ENCODE measurements at regions not wholly inside any gene's neighbourhood (a gene's known extent, or its start where the extent isn't known, plus 50 kb on each side); places are given as distances from the start of the nearest gene placed in this dataset.

- Histone ChIP-seq H3K27ac (ENCODE audit: low read depth) (no peak overlapping the region), H3K36me3 (ENCODE audit: insufficient read depth) (no peaks in the 10 kb centered on the region), H3K4me3 (ENCODE audit: low read depth, low read length) (no peak overlapping the region), H3K4me1 (ENCODE audit: insufficient read depth) (no peaks in the 10 kb centered on the region)
- WGBS: 95% methylated on average over 10 of the region's 10 CpGs
- DNase-seq (ENCODE audit: extremely low spot score): no peak
These were observed 185.2 kb upstream of the IRS2 start for GRCh38 chr13:109971456-109972090.

DNA sequence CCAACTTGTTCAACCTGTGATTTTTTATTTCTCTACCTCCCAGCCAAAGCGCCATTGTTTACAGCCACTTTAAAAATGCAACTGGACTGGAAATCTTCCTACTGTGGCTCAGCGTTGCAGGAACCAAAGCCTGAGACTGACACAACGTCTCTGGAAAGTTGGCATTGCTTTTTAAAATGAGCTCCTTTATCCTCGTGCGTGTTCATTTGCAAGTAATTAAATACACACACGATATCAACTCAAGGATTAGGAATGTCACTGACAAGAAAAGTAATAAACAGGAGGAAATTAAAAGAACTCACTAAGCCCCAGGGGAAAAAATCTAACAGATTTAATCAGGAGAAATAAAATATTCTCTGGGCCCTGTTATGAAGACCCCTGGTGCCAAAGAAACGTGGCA lies 184.6 kb upstream of the IRS2 start:
- WGBS: 78% methylated on average over 7 of the region's 7 CpGs
- no peak for DNase-seq (ENCODE audit: extremely low spot score)
- Histone ChIP-seq H3K36me3 (ENCODE audit: insufficient read depth) (no peaks in the 10 kb centered on the region), H3K4me3 (ENCODE audit: low read depth, low read length) (no peak overlapping the region), H3K27ac (ENCODE audit: low read depth) (no peak overlapping the region), H3K4me1 (ENCODE audit: insufficient read depth) (no peaks in the 10 kb centered on the region)

- no peaks in the 10 kb centered on the region for H3K36me3 ChIP-seq (ENCODE audit: insufficient read depth)
- no peak for DNase-seq (ENCODE audit: extremely low spot score)
- no peak overlapping the region for H3K27ac ChIP-seq (ENCODE audit: low read depth)
- no peaks in the 10 kb centered on the region for H3K4me1 ChIP-seq (ENCODE audit: insufficient read depth)
- H3K4me3 ChIP-seq (ENCODE audit: low read depth, low read length): no peak overlapping the region
- WGBS: 81% methylated on average over 12 of the region's 12 CpGs
These were observed 182.6 kb upstream of the IRS2 start for GRCh38 chr13:109968876-109969577.

- H3K4me3 ChIP-seq (ENCODE audit: low read depth, low read length): no peak overlapping the region
- no peaks in the 10 kb centered on the region for H3K36me3 ChIP-seq (ENCODE audit: insufficient read depth)
- H3K27ac ChIP-seq (ENCODE audit: low read depth): no peak overlapping the region
- WGBS: 56% methylated on average over 13 of the region's 13 CpGs
- no peaks in the 10 kb centered on the region for H3K4me1 ChIP-seq (ENCODE audit: insufficient read depth)
- DNase-seq (ENCODE audit: extremely low spot score): no peak
These were observed 177.7 kb upstream of the IRS2 start for GRCh38 chr13:109963960-109964563.

DNA sequence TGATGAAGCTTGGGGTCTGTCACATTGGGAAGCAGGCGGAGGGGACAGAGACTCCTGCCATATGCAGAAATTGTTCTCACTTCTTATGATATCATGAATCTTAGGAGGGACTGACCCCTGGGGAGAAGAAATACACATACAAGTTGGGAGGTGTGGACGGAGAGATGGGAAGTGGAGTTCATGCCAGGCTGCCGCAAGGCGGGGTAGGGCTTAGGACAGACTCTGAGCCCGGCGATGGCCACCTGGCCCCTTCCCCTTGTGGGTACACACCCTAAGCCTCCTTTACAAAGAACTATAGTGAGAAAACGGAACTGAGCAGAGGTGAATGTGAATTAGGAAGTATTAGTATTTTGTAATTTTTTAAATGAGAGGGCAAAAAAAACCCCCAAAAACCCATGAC lies 177.0 kb upstream of the IRS2 start:
- 95% methylated on average over 7 of the region's 7 CpGs for WGBS
- no peaks in the 10 kb centered on the region for H3K36me3 ChIP-seq (ENCODE audit: insufficient read depth)
- no peaks in the 10 kb centered on the region for H3K4me1 ChIP-seq (ENCODE audit: insufficient read depth)
- H3K27ac ChIP-seq (ENCODE audit: low read depth): no peak overlapping the region
- DNase-seq (ENCODE audit: extremely low spot score): no peak
- H3K4me3 ChIP-seq (ENCODE audit: low read depth, low read length): no peak overlapping the region

DNA sequence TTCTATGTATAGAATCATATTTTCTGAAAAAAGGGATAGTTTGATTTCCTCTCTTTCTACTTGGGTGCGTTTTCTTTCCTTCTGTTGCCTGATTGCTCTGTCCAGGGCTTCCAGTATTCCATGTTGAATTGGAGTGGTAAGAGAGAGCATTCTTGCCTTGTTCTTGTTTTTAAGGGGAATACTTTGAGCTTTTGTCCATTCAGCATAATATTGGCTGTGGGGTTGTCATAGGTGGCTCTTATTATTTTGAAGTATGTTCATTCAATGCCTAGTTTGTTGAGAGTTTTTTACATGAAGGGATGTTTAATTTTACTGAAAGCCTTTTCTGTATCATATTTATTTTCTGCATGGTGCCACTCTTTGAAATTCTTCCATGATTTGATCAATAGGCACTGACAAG lies 173.5 kb upstream of the IRS2 start:
- no peaks in the 10 kb centered on the region for H3K36me3 ChIP-seq (ENCODE audit: insufficient read depth)
- no peak overlapping the region for H3K4me3 ChIP-seq (ENCODE audit: low read depth, low read length)
- 89% methylated on average over 1 of the region's 1 CpG for WGBS
- H3K4me1 ChIP-seq (ENCODE audit: insufficient read depth): no peaks in the 10 kb centered on the region
- DNase-seq (ENCODE audit: extremely low spot score): no peak
- no peak overlapping the region for H3K27ac ChIP-seq (ENCODE audit: low read depth)

- no peak overlapping the region for H3K27ac ChIP-seq (ENCODE audit: low read depth)
- H3K4me1 ChIP-seq (ENCODE audit: insufficient read depth): no peaks in the 10 kb centered on the region
- no peak for DNase-seq (ENCODE audit: extremely low spot score)
- H3K36me3 ChIP-seq (ENCODE audit: insufficient read depth): no peaks in the 10 kb centered on the region
- no peak overlapping the region for H3K4me3 ChIP-seq (ENCODE audit: low read depth, low read length)
- WGBS: 90% methylated on average over 5 of the region's 5 CpGs
These were observed 171.5 kb upstream of the IRS2 start for GRCh38 chr13:109957875-109958274.

DNA sequence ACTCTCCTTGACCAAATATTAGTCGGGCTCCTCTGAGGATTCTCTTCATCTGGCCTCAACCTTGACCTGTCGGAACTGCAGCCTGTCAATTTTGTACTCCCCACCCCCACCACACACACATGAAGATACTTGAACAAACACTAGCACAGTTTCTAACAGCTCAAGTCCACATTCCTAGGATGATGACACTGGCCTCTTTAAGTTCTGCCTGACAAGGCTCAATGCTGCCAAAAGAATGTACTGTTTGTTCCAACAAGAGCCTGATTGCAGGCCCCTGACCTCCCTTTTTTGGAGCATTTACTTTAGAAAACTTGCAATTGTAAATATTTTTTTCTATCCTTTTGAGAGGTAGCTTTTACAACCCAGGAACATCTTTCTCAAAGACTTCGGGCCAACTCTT lies 169.2 kb upstream of the IRS2 start:
- 63% methylated on average over 3 of the region's 3 CpGs for WGBS
- no peak overlapping the region for H3K27ac ChIP-seq (ENCODE audit: low read depth)
- no peak overlapping the region for H3K4me3 ChIP-seq (ENCODE audit: low read depth, low read length)
- DNase-seq (ENCODE audit: extremely low spot score): no peak
- no peaks in the 10 kb centered on the region for H3K36me3 ChIP-seq (ENCODE audit: insufficient read depth)
- H3K4me1 ChIP-seq (ENCODE audit: insufficient read depth): no peaks in the 10 kb centered on the region

- Histone ChIP-seq H3K27ac (ENCODE audit: low read depth) (no peak overlapping the region), H3K4me1 (ENCODE audit: insufficient read depth) (no peaks in the 10 kb centered on the region), H3K4me3 (ENCODE audit: low read depth, low read length) (no peak overlapping the region), H3K36me3 (ENCODE audit: insufficient read depth) (no peaks in the 10 kb centered on the region)
- WGBS: 90% methylated on average over 6 of the region's 6 CpGs
- DNase-seq (ENCODE audit: extremely low spot score): no peak
These were observed 168.1 kb upstream of the IRS2 start for GRCh38 chr13:109954441-109954840.

- H3K4me3 ChIP-seq (ENCODE audit: low read depth, low read length): no peak overlapping the region
- H3K4me1 ChIP-seq (ENCODE audit: insufficient read depth): no peaks in the 10 kb centered on the region
- no peak overlapping the region for H3K27ac ChIP-seq (ENCODE audit: low read depth)
- WGBS: 73% methylated on average over 1 of the region's 1 CpG
- no peaks in the 10 kb centered on the region for H3K36me3 ChIP-seq (ENCODE audit: insufficient read depth)
- no peak for DNase-seq (ENCODE audit: extremely low spot score)
These were observed 165.1 kb upstream of the IRS2 start for GRCh38 chr13:109951491-109951890.

GRCh38 chr13:109949397-109949796 lies 163.0 kb upstream of the IRS2 start:
- H3K4me3 ChIP-seq (ENCODE audit: low read depth, low read length): no peak overlapping the region
- H3K36me3 ChIP-seq (ENCODE audit: insufficient read depth): no peaks in the 10 kb centered on the region
- no peak for DNase-seq (ENCODE audit: extremely low spot score)
- WGBS: 77% methylated on average over 2 of the region's 2 CpGs
- no peaks in the 10 kb centered on the region for H3K4me1 ChIP-seq (ENCODE audit: insufficient read depth)
- no peak overlapping the region for H3K27ac ChIP-seq (ENCODE audit: low read depth)

- 44% methylated on average over 2 of the region's 2 CpGs for WGBS
- no peak for DNase-seq (ENCODE audit: extremely low spot score)
- Histone ChIP-seq H3K4me1 (ENCODE audit: insufficient read depth) (no peaks in the 10 kb centered on the region), H3K36me3 (ENCODE audit: insufficient read depth) (no peaks in the 10 kb centered on the region), H3K4me3 (ENCODE audit: low read depth, low read length) (no peak overlapping the region), H3K27ac (ENCODE audit: low read depth) (no peak overlapping the region)
These were observed 160.6 kb upstream of the IRS2 start for GRCh38 chr13:109947006-109947405.

GRCh38 chr13:109945206-109945960 lies 159.0 kb upstream of the IRS2 start:
- no peak overlapping the region for H3K4me3 ChIP-seq (ENCODE audit: low read depth, low read length)
- no peak for DNase-seq (ENCODE audit: extremely low spot score)
- H3K4me1 ChIP-seq (ENCODE audit: insufficient read depth): no peaks in the 10 kb centered on the region
- H3K36me3 ChIP-seq (ENCODE audit: insufficient read depth): no peaks in the 10 kb centered on the region
- H3K27ac ChIP-seq (ENCODE audit: low read depth): no peak overlapping the region
- 84% methylated on average over 4 of the region's 4 CpGs for WGBS

DNA sequence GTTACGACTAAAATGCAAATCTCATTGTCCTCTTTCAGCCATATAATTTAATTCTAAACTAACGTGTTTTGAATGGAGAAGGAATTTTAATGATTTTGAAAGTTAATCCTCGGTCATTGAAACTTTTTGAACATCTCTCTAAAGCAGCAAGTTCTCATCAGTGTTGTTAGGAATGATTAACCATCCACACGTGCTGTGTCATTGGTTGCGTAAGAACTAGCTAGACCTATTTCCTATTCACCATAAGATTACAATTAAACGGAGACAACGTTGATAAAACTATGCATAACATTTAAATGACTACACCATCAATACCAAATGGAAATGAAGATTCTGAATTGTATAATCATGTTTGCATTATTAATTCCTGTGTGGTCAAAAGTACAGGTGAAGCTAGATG lies 155.6 kb upstream of the IRS2 start:
- no peak for DNase-seq (ENCODE audit: extremely low spot score)
- no peak overlapping the region for H3K27ac ChIP-seq (ENCODE audit: low read depth)
- H3K36me3 ChIP-seq (ENCODE audit: insufficient read depth): no peaks in the 10 kb centered on the region
- H3K4me1 ChIP-seq (ENCODE audit: insufficient read depth): peaks cover 1% of the 10 kb centered on the region
- WGBS: 86% methylated on average over 7 of the region's 7 CpGs
- H3K4me3 ChIP-seq (ENCODE audit: low read depth, low read length): no peak overlapping the region

Data from urinary bladder (tissue), 3 donors.